Keratinocyte (primary cell): ENCODE measurements at regions not wholly inside any gene's neighbourhood (a gene's known extent, or its start where the extent isn't known, plus 50 kb on each side); places are given as distances from the start of the nearest gene placed in this dataset.

Source experiments
- DNase-seq: peaks from one replicate; pipeline ENCODE4 v3.0.0-alpha.2; 2011; ENCODE audit warnings: low read depth, missing footprints, low spot score
- FAIRE-seq: peaks from 2 replicates; lab custom pipeline; 2011; peaks lifted over from hg19 to GRCh38; lab: Jason Lieb, UNC
- H2AFZ ChIP-seq: 2 replicates; pipeline ENCODE4 v1.6.0; 2012; ENCODE audit warnings: low read length, control low read depth, inconsistent platforms; ENCODE audit not compliant: control insufficient read depth
- H3K27ac ChIP-seq: 2 replicates; pipeline ENCODE4 v1.5.1; 2011; ENCODE audit warnings: low read length; ENCODE audit not compliant: control insufficient read depth, insufficient read depth
- H3K27me3 ChIP-seq: 3 replicates; pipeline ENCODE4 v1.6.0; 2011; ENCODE audit warnings: low read length; ENCODE audit not compliant: control insufficient read depth, insufficient read depth; ENCODE audit errors: extremely low read depth
- H3K36me3 ChIP-seq, 2 experiments: 2 replicates in 1 of 2; 3 replicates in 1 of 2; pipeline ENCODE4 v1.5.1; 2011; ENCODE audit warnings: low read length in 2 of 2, mild to moderate bottlenecking in 1 of 2; ENCODE audit not compliant: control insufficient read depth in 2 of 2, insufficient read depth in 2 of 2; ENCODE audit errors: extremely low read depth in 1 of 2
- H3K4me1 ChIP-seq: 3 replicates; pipeline ENCODE4 v1.5.1; 2011; ENCODE audit warnings: low read length; ENCODE audit not compliant: control insufficient read depth, insufficient read depth; ENCODE audit errors: extremely low read depth
- H3K4me2 ChIP-seq: 3 replicates; pipeline ENCODE4 v1.6.0; 2011; ENCODE audit warnings: low read depth, low read length; ENCODE audit not compliant: control insufficient read depth, insufficient read depth; ENCODE audit errors: extremely low read depth
- H3K4me3 ChIP-seq, 3 experiments: fragments of 200-600 bp in 1 of 3; sonication (generic) in 1 of 3; 2 replicates in 2 of 3; 3 replicates in 1 of 3; pipeline ENCODE4 v1.5.1; 2011 to 2016; ENCODE audit warnings: low read length in 3 of 3, mild to moderate bottlenecking in 3 of 3, control low read depth in 2 of 3, inconsistent platforms in 1 of 3, low read depth in 1 of 3, mixed read lengths in 1 of 3, mixed run types in 1 of 3, moderate library complexity in 1 of 3; ENCODE audit not compliant: control insufficient read depth in 2 of 3, insufficient read depth in 2 of 3; ENCODE audit errors: extremely low read depth in 1 of 3
- H3K79me2 ChIP-seq: 2 replicates; pipeline ENCODE4 v1.6.0; 2012; ENCODE audit warnings: low read length; ENCODE audit not compliant: control insufficient read depth, insufficient read depth
- H3K9ac ChIP-seq: 3 replicates; pipeline ENCODE4 v1.6.0; 2011; ENCODE audit warnings: low read length; ENCODE audit not compliant: control insufficient read depth, insufficient read depth; ENCODE audit errors: extremely low read depth
- H3K9me1 ChIP-seq: 3 replicates; pipeline ENCODE4 v1.6.0; 2011; ENCODE audit warnings: low read length; ENCODE audit not compliant: control insufficient read depth, insufficient read depth; ENCODE audit errors: extremely low read depth
- H3K9me3 ChIP-seq: 2 replicates; pipeline ENCODE4 v1.5.1; 2012; ENCODE audit warnings: low read depth, low read length; ENCODE audit not compliant: control insufficient read depth
- H4K20me1 ChIP-seq: 3 replicates; pipeline ENCODE4 v1.6.0; 2011; ENCODE audit warnings: low read length; ENCODE audit not compliant: control insufficient read depth, insufficient read depth; ENCODE audit errors: extremely low read depth
- CTCF ChIP-seq, 3 experiments: IDR thresholded peaks in 1 of 3; conservative IDR thresholded peaks in 1 of 3; optimal IDR thresholded peaks in 1 of 3; 2 replicates in 2 of 3; 3 replicates in 1 of 3; pipeline versions ENCODE3 to v1.5.1; 2011; ENCODE audit warnings: low read length in 3 of 3, mild to moderate bottlenecking in 3 of 3, moderate library complexity in 2 of 3, control low read depth in 1 of 3, inconsistent platforms in 1 of 3; ENCODE audit not compliant: insufficient read depth in 2 of 3; ENCODE audit errors: extremely low read depth in 1 of 3
- EZH2 ChIP-seq: IDR thresholded peaks from one replicate; pipeline ENCODE4 v1.6.1; 2012; ENCODE audit warnings: inconsistent platforms, mild to moderate bottlenecking, low read length, moderate library complexity
- dilution Hi-C: fragments of 300-500 bp; cut with MboI; formaldehyde crosslinking; loops from one replicate; pipeline ENCODE4 v1.7.0; 2020; ENCODE audit warnings: low sequenced_read_pairs; ENCODE audit not compliant: extremely low pct_ligation_motif_present

- TF ChIP-seq CTCF (optimal IDR thresholded peaks at IDR 0.05 in 1 of 3, IDR thresholded peaks at IDR 0.05 in 1 of 3, conservative IDR thresholded peaks at IDR 0.05 in 1 of 3; ENCODE audit: extremely low read depth in 1 of 3, insufficient read depth in 2 of 3, low read length in 3 of 3) (no peak), EZH2 (no peak)
- no peak for DNase-seq
These were observed 146.9 kb downstream of the METTL4 start for GRCh38 chr18:2424420-2424819.

GRCh38 chr18:2425426-2426317, 145.6 kb downstream of the METTL4 start:
- no peaks in the 10 kb centered on the region for H3K79me2 ChIP-seq

More at GRCh38 chr18:2424420-2424819, 146.9 kb downstream of the METTL4 start:
- no peaks in the 10 kb centered on the region for H3K27me3 ChIP-seq
- H3K9ac ChIP-seq: no peak overlapping the region
- no peak for FAIRE-seq
- H3K79me2 ChIP-seq: no peaks in the 10 kb centered on the region
- H3K4me3 ChIP-seq: no peak overlapping the region
- no peak overlapping the region for H2AFZ ChIP-seq
- no peaks in the 10 kb centered on the region for H4K20me1 ChIP-seq
- no peaks in the 10 kb centered on the region for H3K36me3 ChIP-seq
- H3K27ac ChIP-seq: no peak overlapping the region
- H3K9me1 ChIP-seq: no peaks in the 10 kb centered on the region
- H3K9me3 ChIP-seq: no peaks in the 10 kb centered on the region
- H3K4me2 ChIP-seq: no peak overlapping the region
- dilution Hi-C loops: no loop called here
- H3K4me1 ChIP-seq: no peaks in the 10 kb centered on the region

More at GRCh38 chr18:2425426-2426317, 145.6 kb downstream of the METTL4 start:
- Histone ChIP-seq H3K9me1 (no peaks in the 10 kb centered on the region), H3K27ac (no peak overlapping the region), H3K4me3 (no peak overlapping the region), H4K20me1 (no peaks in the 10 kb centered on the region), H3K27me3 (no peaks in the 10 kb centered on the region), H3K4me1 (no peaks in the 10 kb centered on the region), H3K36me3 (no peaks in the 10 kb centered on the region), H3K9me3 (peaks cover 7% of the 10 kb centered on the region), H3K4me2 (no peak overlapping the region), H3K9ac (no peak overlapping the region), H2AFZ (no peak overlapping the region)
- dilution Hi-C loops: no loop called here
- FAIRE-seq (no peak), DNase-seq (no peak)
- TF ChIP-seq CTCF (optimal IDR thresholded peaks at IDR 0.05 in 1 of 3, IDR thresholded peaks at IDR 0.05 in 1 of 3, conservative IDR thresholded peaks at IDR 0.05 in 1 of 3; ENCODE audit: extremely low read depth in 1 of 3, insufficient read depth in 2 of 3, low read length in 3 of 3) (no peak), EZH2 (no peak)
